AG09319 (cell line): ENCODE measurements at regions not wholly inside any gene's neighbourhood (a gene's known extent, or its start where the extent isn't known, plus 50 kb on each side); places are given as distances from the start of the nearest gene placed in this dataset.

Experiments
- DNase-seq: peaks from one replicate; pipeline ENCODE4 v3.0.0-alpha.2; 2010; ENCODE audit warnings: low read depth; ENCODE audit errors: extremely low read depth
- CTCF ChIP-seq: IDR thresholded peaks from 2 replicates; pipeline ENCODE4 v1.5.1; 2011; ENCODE audit warnings: low read depth, mild to moderate bottlenecking, inconsistent platforms, low read length, moderate library complexity

- no peak for DNase-seq
- no peak for TF ChIP-seq CTCF
Measured at GRCh38 chr13:29674532-29674931, 79.0 kb upstream of the SLC7A1 start.

- TF ChIP-seq CTCF: no peak
- no peak for DNase-seq
Measured at GRCh38 chr13:29664591-29664990, 69.1 kb upstream of the SLC7A1 start.

DNA sequence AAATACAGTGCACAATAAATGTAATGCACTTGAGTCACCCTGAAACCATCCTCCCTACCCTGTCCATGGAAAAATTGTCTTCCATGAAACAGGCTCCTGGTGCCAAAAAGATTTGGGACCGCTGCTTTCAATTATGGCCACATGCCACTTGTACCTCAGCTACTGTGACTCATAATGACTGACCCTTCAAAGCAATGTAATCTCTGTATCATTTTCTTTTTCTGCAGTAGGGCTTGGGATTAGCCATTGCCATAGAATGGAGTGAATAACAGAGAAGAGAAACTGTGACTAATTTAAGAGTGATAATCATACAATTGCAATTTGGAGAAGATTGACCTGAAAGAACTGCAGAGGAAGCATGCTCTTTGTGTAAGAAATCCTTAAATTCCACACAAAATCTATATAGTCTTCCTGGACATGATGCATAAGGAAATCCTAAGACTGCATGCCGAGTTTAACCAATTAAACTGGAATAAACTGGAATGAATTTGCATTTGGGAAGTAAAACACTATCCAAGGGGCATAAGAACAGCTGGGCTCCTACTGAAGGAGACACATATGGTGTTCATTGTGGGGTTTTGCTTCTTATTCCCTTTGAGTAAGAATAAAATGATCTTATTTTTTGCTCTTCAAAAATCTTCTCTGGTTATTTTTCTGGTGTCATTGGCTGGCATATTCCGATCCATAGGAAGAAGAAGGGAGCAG is 59.5 kb upstream of the SLC7A1 start:
- peak; percentile 57 for DNase-seq
- TF ChIP-seq CTCF: no peak

DNA sequence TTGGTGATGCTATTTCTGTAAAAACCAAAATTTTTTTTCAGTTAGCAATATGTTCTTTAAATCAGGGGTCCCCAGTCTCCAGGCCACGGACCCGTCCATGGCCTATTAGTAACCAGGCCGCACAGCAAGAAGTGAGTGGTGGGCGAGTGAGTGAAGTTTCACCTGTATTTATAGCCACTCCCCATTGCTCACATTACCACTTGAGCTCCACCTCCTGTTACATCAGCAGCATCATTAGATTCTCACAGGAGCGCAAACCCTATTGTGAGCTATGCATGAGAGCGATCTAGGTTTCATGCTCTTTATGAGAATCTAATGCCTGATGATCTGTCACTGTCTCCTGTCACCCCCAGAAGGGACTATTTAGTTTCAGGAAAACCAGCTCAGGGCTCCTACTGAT is 58.9 kb upstream of the SLC7A1 start:
- no peak for DNase-seq
- TF ChIP-seq CTCF: no peak

DNA sequence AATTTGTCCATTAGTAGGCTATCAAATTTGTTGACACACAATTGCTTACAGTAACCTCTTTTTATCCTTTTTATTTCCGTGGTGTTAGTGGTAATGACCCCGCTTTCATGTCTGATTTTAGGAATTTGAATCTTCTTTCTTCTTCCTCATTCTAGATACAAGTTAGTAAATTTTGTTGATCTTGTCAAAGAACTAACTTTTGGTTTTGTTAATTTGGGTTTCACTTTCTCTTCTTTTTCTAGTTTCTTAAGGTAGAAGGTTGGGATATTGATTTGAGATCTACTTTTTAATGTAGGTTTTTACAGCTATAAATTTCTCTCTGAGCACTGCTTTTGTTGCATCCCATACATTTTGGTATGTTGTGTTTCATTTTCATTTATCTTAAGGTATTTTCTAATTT is 53.3 kb upstream of the SLC7A1 start:
- DNase-seq: no peak
- no peak for TF ChIP-seq CTCF
